ENCODE measurements at regions not wholly inside any gene's neighbourhood (a gene's known extent, or its start where the extent isn't known, plus 50 kb on each side); places are given as distances from the start of the nearest gene placed in this dataset.

DNA sequence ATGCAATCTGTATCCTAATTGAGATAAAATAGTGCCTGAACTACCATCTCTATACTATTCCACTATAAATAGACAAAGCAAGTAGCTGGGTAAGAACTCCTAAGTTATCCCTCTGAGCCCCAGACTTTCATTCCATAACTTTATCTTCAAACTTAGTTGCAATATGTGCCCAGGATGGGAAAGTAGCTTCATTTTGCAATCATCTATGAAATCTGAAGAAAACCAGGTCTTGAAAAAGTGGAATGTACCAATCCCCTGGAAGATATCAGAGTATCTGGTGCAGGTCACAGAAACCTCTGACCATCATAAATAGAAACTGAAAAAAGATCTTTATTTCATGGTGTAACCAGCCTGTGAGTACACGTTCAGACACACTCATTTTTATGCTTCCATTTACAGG, 78.1 kb upstream of the TMEM178A start:
- no peak for DNase-seq (ENCODE audit: low read depth, low spot score)
- in situ Hi-C loops (cut with HindIII; ENCODE audit: low pct_unique_long_range_greater_than_20kb, low sequenced_read_pairs): no loop called here

- peak; percentile 95 for DNase-seq (ENCODE audit: low read depth, low spot score)
- in situ Hi-C loops (cut with HindIII; ENCODE audit: low pct_unique_long_range_greater_than_20kb, low sequenced_read_pairs): no loop called here
Measured at GRCh38 chr2:39593439-39594393, 72.0 kb upstream of the TMEM178A start.

DNA sequence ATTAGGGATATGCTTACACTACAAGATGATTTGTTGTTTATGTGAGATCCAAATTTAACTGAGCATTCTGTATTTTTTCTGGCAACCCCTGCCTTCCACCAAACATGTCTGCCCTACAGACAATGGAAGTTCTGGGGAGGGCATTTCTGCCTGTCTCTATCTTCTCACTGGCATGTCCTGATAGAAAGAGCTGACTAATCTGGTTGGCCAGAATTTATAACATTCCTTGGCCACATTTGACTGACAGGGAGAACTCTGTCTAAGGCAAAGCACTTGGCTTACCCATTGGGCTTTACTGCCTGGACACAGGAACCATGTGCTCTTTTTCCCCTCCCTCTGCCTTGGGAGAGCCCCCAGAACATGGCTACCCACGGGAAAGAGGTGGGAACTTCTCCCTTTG, 70.6 kb upstream of the TMEM178A start:
- in situ Hi-C loops (cut with HindIII; ENCODE audit: low pct_unique_long_range_greater_than_20kb, low sequenced_read_pairs): no loop called here
- no peak for DNase-seq (ENCODE audit: low read depth, low spot score)

DNA sequence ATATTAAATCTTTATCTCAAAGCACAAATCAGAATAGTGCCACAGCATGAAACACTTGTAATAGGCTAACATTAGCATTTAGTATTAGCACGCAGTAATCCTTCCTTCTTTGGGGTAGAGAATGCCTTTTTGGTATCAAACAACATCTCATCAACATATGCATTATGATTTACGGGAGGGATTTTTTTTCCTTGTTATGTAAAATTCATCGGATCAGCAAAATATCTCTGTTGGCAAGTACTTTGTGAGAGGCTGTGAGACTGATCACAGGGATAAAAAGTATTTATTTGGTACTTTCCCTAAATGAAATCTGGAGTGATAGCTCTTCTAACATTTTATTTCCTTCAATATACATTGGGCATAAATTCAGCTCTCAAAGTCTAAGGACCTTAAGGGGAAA, 68.4 kb upstream of the TMEM178A start:
- in situ Hi-C loops (cut with HindIII; ENCODE audit: low pct_unique_long_range_greater_than_20kb, low sequenced_read_pairs): no loop called here

GRCh38 chr2:39602616-39603015, 63.1 kb upstream of the TMEM178A start:
- in situ Hi-C loops (cut with HindIII; ENCODE audit: low pct_unique_long_range_greater_than_20kb, low sequenced_read_pairs): no loop called here
- DNase-seq (ENCODE audit: low read depth, low spot score): no peak

More for the DNA sequence above, 68.4 kb upstream of the TMEM178A start:
- no peak for DNase-seq (ENCODE audit: low read depth, low spot score)

- in situ Hi-C loops (cut with HindIII; ENCODE audit: low pct_unique_long_range_greater_than_20kb, low sequenced_read_pairs): no loop called here
Measured at GRCh38 chr2:39603436-39603835, 62.3 kb upstream of the TMEM178A start.

DNA sequence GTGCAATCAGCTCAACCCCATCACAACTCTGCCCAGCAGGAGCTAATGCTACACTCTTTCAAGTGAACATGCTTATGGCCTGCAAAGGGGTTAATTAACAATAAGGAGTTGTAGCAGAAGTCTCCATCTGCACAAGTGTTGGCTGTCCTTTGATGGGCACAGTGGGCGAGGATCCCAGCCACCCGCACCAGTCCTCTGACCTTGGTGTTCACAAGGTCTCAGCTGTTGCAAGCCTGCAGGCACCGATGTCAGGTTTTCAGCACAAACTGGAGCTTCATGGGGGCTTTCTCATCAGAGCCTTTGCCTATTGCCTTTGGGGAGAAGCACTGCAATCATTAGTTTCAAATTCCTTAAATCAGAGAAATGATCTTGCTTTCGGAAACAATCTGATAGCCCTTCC, 60.9 kb upstream of the TMEM178A start:
- in situ Hi-C loops (cut with HindIII; ENCODE audit: low pct_unique_long_range_greater_than_20kb, low sequenced_read_pairs): no loop called here
- DNase-seq (ENCODE audit: low read depth, low spot score): no peak

More at GRCh38 chr2:39603436-39603835, 62.3 kb upstream of the TMEM178A start:
- DNase-seq (ENCODE audit: low read depth, low spot score): no peak

GRCh38 chr2:39606585-39606984, 59.1 kb upstream of the TMEM178A start:
- no peak for DNase-seq (ENCODE audit: low read depth, low spot score)
- in situ Hi-C loops (cut with HindIII; ENCODE audit: low pct_unique_long_range_greater_than_20kb, low sequenced_read_pairs): no loop called here

DNA sequence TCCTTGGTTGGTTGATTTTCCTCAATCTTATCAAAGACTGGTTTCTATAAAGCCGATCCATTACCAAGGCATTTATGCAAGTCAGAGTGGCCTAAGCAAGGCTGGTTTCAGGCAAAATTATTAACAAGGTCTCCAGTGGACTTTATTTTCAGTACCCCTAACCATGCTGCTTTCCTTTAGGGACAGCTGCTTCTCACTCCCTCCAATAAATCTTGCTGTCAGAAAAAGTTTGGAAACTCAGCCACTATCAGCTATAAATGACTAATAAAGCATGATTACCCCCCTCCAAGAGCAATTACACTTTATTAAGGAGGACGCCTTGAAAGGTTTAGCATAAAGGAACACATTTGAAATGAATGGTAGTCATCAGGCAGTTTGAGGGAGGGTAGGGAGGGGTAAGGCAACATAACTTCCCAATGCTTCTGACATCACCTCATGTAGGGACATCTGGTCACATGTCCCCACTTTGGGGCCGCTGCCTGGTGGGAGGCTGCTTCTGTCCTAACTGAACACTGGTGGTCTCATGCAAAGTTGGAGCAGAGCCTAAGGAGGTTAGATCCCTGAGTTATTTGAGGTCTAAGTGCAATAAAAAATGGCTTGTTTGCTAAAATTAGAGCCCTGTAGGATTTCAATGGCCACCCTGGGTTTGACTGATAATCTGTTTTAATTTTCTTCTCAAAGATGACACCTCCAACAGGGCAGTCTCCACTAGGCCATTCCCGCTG, 58.0 kb upstream of the TMEM178A start:
- in situ Hi-C loops (cut with HindIII; ENCODE audit: low pct_unique_long_range_greater_than_20kb, low sequenced_read_pairs): no loop called here
- no peak for DNase-seq (ENCODE audit: low read depth, low spot score)

GRCh38 chr2:39608263-39608575, 57.5 kb upstream of the TMEM178A start:
- in situ Hi-C loops (cut with HindIII; ENCODE audit: low pct_unique_long_range_greater_than_20kb, low sequenced_read_pairs): no loop called here
- DNase-seq (ENCODE audit: low read depth, low spot score): peak; percentile 89

- DNase-seq (ENCODE audit: low read depth, low spot score): peak; percentile 24
- in situ Hi-C loops (cut with HindIII; ENCODE audit: low pct_unique_long_range_greater_than_20kb, low sequenced_read_pairs): no loop called here
Measured at GRCh38 chr2:39608686-39609441, 56.9 kb upstream of the TMEM178A start.

DNA sequence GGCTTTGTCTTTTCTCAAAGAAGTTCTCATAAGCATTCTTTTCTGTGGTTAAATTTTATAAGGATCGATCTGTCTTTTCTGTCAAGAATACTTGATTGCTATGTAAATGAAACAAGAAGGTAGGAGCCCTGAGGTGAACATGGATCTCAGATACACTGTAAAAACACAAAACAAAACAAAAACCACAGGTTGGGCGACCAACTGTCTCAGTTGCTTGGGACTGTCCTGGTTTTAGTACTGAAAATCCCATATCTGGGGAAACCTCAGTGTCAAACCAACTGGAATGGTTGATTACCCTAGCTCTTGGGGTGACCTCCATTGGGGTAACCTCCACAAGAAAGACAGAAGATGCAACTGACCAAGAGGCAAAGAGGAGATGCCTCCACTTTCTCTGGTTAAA, 55.8 kb upstream of the TMEM178A start:
- no peak for DNase-seq (ENCODE audit: low read depth, low spot score)
- in situ Hi-C loops (cut with HindIII; ENCODE audit: low pct_unique_long_range_greater_than_20kb, low sequenced_read_pairs): no loop called here

GRCh38 chr2:39615675-39616074, 50.0 kb upstream of the TMEM178A start:
- in situ Hi-C loops (cut with HindIII; ENCODE audit: low pct_unique_long_range_greater_than_20kb, low sequenced_read_pairs): no loop called here
- DNase-seq (ENCODE audit: low read depth, low spot score): no peak

Data from SK-MEL-5 (cell line).